ENCODE measurements at regions not wholly inside any gene's neighbourhood (a gene's known extent, or its start where the extent isn't known, plus 50 kb on each side); places are given as distances from the start of the nearest gene placed in this dataset.

GRCh38 chr1:218970397-218970990 lies 203.2 kb upstream of the LYPLAL1 start:
- Histone ChIP-seq H3K27me3 (ENCODE audit: low read length) (no peaks in the 10 kb centered on the region), H3F3A (ENCODE audit: low read length, unreplicated experiment) (no peaks in the 10 kb centered on the region), H2AFZ (ENCODE audit: low read length) (no peak overlapping the region), H3K9ac (ENCODE audit: low read length) (no peak overlapping the region), H3K9me2 (replicated peaks; ENCODE audit: low read length) (no peaks in the 10 kb centered on the region), H3K4me3 (ENCODE audit: low read length) (no peak overlapping the region), H3K4me1 (ENCODE audit: insufficient read depth, low read length) (0 out of 2 replicates have a peak, but pooled peaks cover 5% of the 10 kb centered on the region), H3K9me3 (ENCODE audit: low read length) (0 out of 2 replicates have a peak, but pooled peaks cover 6% of the 10 kb centered on the region), H3K79me2 (ENCODE audit: low read length) (no peaks in the 10 kb centered on the region), H4K20me1 (ENCODE audit: low read length) (no peaks in the 10 kb centered on the region), H3K36me3 (ENCODE audit: low read depth, low read length) (no peaks in the 10 kb centered on the region), H3K27ac (ENCODE audit: low read length) (no peak overlapping the region), H3K4me2 (ENCODE audit: low read length) (no peak overlapping the region)
- no peak for TF ChIP-seq CTCF (conservative IDR thresholded peaks at IDR 0.05; ENCODE audit: low read depth, low read length)
- no peak for TF ChIP-seq EZH2phosphoT487 (IDR thresholded peaks at IDR 0.05; ENCODE audit: borderline replicate concordance, low read length)
- no peak for TF ChIP-seq EZH2 (IDR thresholded peaks at IDR 0.05; ENCODE audit: low read length, unreplicated experiment)
- ATAC-seq (no peak), DNase-seq (no peak)
- intact Hi-C loops (cut with micrococcal nuclease) = no loop called here
- BruUV-seq (replicated peaks) = no TSS peak
- CTCF ChIA-PET = interaction anchor here (0.7 kb wide), 1 partner anchor 26 kb away, joined by 3 read pairs; no protein-coding TSS in a partner anchor
- POLR2A ChIA-PET (ENCODE audit: unreplicated experiment) = no interaction called here

- H3K4me1 ChIP-seq (ENCODE audit: insufficient read depth, low read length) = 0 out of 2 replicates have a peak, but pooled peaks cover 5% of the 10 kb centered on the region
- H3K4me3 ChIP-seq (ENCODE audit: low read length) = no peak overlapping the region
- DNase-seq (no peak), ATAC-seq (no peak)
- H3K36me3 ChIP-seq (ENCODE audit: low read depth, low read length) = no peaks in the 10 kb centered on the region
- H3K27ac ChIP-seq (ENCODE audit: low read length) = no peak overlapping the region
- ChIA-PET POLR2A (ENCODE audit: unreplicated experiment) (no interaction called here), CTCF (no interaction called here)
- BruUV-seq (replicated peaks) = no TSS peak
- no peaks in the 10 kb centered on the region for H3K27me3 ChIP-seq (ENCODE audit: low read length)
- H2AFZ ChIP-seq (ENCODE audit: low read length) = no peak overlapping the region
- H3K9me2 ChIP-seq (replicated peaks; ENCODE audit: low read length) = no peaks in the 10 kb centered on the region
- H3F3A ChIP-seq (ENCODE audit: low read length, unreplicated experiment) = no peaks in the 10 kb centered on the region
- 0 out of 2 replicates have a peak, but pooled peaks cover 6% of the 10 kb centered on the region for H3K9me3 ChIP-seq (ENCODE audit: low read length)
- intact Hi-C loops (cut with micrococcal nuclease) = no loop called here
- no peaks in the 10 kb centered on the region for H4K20me1 ChIP-seq (ENCODE audit: low read length)
- H3K4me2 ChIP-seq (ENCODE audit: low read length) = no peak overlapping the region
- TF ChIP-seq CTCF (conservative IDR thresholded peaks at IDR 0.05; ENCODE audit: low read depth, low read length) = no peak
- no peak for TF ChIP-seq EZH2 (IDR thresholded peaks at IDR 0.05; ENCODE audit: low read length, unreplicated experiment)
- TF ChIP-seq EZH2phosphoT487 (IDR thresholded peaks at IDR 0.05; ENCODE audit: borderline replicate concordance, low read length) = no peak
- H3K79me2 ChIP-seq (ENCODE audit: low read length) = no peaks in the 10 kb centered on the region
- H3K9ac ChIP-seq (ENCODE audit: low read length) = no peak overlapping the region
Measured at GRCh38 chr1:218971156-218971555, 202.5 kb upstream of the LYPLAL1 start.

- ATAC-seq = no peak
- CTCF ChIA-PET = interaction anchor here (0.9 kb wide), 1 partner anchor 636 kb away, joined by 3 read pairs; the partner anchor contains the start of gene TGFB2
Measured at GRCh38 chr1:218980881-218981280, 192.8 kb upstream of the LYPLAL1 start.

More at GRCh38 chr1:218980881-218981280, 192.8 kb upstream of the LYPLAL1 start:
- Histone ChIP-seq H3F3A (ENCODE audit: low read length, unreplicated experiment) (no peaks in the 10 kb centered on the region), H3K4me2 (ENCODE audit: low read length) (no peak overlapping the region), H2AFZ (ENCODE audit: low read length) (no peak overlapping the region), H3K36me3 (ENCODE audit: low read depth, low read length) (no peaks in the 10 kb centered on the region), H3K9ac (ENCODE audit: low read length) (no peak overlapping the region), H3K27ac (ENCODE audit: low read length) (no peak overlapping the region), H3K79me2 (ENCODE audit: low read length) (no peaks in the 10 kb centered on the region), H3K4me1 (ENCODE audit: insufficient read depth, low read length) (no peaks in the 10 kb centered on the region), H3K9me3 (ENCODE audit: low read length) (no peaks in the 10 kb centered on the region), H3K27me3 (ENCODE audit: low read length) (no peaks in the 10 kb centered on the region), H3K4me3 (ENCODE audit: low read length) (no peak overlapping the region), H4K20me1 (ENCODE audit: low read length) (no peaks in the 10 kb centered on the region), H3K9me2 (replicated peaks; ENCODE audit: low read length) (no peaks in the 10 kb centered on the region)
- intact Hi-C loops (cut with micrococcal nuclease) = no loop called here
- no peak for TF ChIP-seq EZH2 (IDR thresholded peaks at IDR 0.05; ENCODE audit: low read length, unreplicated experiment)
- TF ChIP-seq EZH2phosphoT487 (IDR thresholded peaks at IDR 0.05; ENCODE audit: borderline replicate concordance, low read length) = no peak
- no peak for TF ChIP-seq CTCF (conservative IDR thresholded peaks at IDR 0.05; ENCODE audit: low read depth, low read length)
- POLR2A ChIA-PET (ENCODE audit: unreplicated experiment) = no interaction called here
- DNase-seq = no peak
- no TSS peak for BruUV-seq (replicated peaks)
